PC-9 (cell line): ENCODE measurements at regions not wholly inside any gene's neighbourhood (a gene's known extent, or its start where the extent isn't known, plus 50 kb on each side); places are given as distances from the start of the nearest gene placed in this dataset.

ENCODE experiments used
- EZH2 ChIP-seq: fragments of 200-600 bp; sonication (generic); IDR thresholded peaks from 2 replicates; pipeline ENCODE4 v1.8.0; 2017; ENCODE audit warnings: antibody characterized with exemption, low read depth
- TF ChIP-seq, protein P1 (sequence below): fragments of 200-600 bp; sonication (generic); conservative IDR thresholded peaks from 2 replicates; pipeline ENCODE4 v1.6.1; 2017; ENCODE audit warnings: mixed run types, antibody characterized with exemption, mild to moderate bottlenecking, moderate library complexity

DNA sequence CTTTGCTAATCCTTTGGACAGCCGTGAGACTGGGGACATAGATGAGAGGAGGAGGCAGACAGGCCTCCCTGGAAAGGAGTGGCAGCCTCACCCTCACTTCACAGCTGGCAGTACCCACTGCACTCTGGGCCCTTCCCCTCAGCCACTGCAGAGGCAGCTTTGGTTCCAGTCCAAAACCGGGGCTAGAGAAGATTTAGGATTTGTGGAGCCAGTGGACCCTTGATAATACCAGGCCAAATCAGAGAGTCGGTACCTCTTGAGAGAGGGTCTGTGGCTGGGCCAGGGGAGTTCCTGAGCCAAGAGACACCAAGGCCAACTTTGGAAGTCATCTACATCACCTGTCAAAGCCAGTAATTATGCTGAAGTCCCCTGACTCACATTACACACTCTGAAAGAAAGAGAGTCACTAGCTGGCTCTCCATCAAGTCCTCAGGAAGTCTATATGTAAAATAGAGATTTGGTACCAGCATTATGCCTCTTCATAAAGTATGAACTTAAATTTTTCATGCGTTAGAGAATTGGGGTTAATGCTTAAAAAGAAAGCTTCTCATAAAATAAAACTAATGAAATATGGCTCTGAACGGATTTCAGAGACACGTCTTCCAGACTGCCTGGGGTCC lies 244.1 kb upstream of the SEMA6D start:
- TF ChIP-seq, protein P1, sequence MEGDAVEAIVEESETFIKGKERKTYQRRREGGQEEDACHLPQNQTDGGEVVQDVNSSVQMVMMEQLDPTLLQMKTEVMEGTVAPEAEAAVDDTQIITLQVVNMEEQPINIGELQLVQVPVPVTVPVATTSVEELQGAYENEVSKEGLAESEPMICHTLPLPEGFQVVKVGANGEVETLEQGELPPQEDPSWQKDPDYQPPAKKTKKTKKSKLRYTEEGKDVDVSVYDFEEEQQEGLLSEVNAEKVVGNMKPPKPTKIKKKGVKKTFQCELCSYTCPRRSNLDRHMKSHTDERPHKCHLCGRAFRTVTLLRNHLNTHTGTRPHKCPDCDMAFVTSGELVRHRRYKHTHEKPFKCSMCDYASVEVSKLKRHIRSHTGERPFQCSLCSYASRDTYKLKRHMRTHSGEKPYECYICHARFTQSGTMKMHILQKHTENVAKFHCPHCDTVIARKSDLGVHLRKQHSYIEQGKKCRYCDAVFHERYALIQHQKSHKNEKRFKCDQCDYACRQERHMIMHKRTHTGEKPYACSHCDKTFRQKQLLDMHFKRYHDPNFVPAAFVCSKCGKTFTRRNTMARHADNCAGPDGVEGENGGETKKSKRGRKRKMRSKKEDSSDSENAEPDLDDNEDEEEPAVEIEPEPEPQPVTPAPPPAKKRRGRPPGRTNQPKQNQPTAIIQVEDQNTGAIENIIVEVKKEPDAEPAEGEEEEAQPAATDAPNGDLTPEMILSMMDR = no peak
- TF ChIP-seq EZH2 = no peak
